Activated CD4-positive, alpha-beta memory T cell treated with anti-CD3 and anti-CD28 coated beads for 36 hours (primary cell): ENCODE measurements at regions not wholly inside any gene's neighbourhood (a gene's known extent, or its start where the extent isn't known, plus 50 kb on each side); places are given as distances from the start of the nearest gene placed in this dataset.
"Not testable (repeated sequence)": the region's sequence is repeated elsewhere in the genome, so short reads cannot be mapped to it uniquely, and the experiment has no call there.

ENCODE experiments used
- CTCF ChIA-PET: fragments of 350-600 bp; sonication (Branson Sonifier 250); formaldehyde crosslinking; loops from one replicate; lab custom pipeline; 2021; ENCODE audit warnings: antibody characterized with exemption, inconsistent platforms; lab: Charles Lee
- POLR2A ChIA-PET: fragments of 350-600 bp; sonication (Branson Sonifier 250); formaldehyde crosslinking; loops from one replicate; lab custom pipeline; 2021; ENCODE audit warnings: antibody characterized with exemption; lab: Charles Lee
- DNase-seq: peaks from one replicate; pipeline ENCODE4 v3.0.0-alpha.2; 2020
- H3K27ac Mint-ChIP-seq: one replicate; pipeline ENCODE4 v1.8.0; 2021; ENCODE audit warnings: mixed read lengths
- H3K27me3 Mint-ChIP-seq: one replicate; pipeline ENCODE4 v1.8.0; 2021; ENCODE audit warnings: mixed read lengths
- H3K36me3 Mint-ChIP-seq: one replicate; pipeline ENCODE4 v1.8.0; 2021; ENCODE audit warnings: mixed read lengths
- H3K4me1 Mint-ChIP-seq: one replicate; pipeline ENCODE4 v1.8.0; 2021; ENCODE audit warnings: low read depth, mixed read lengths
- H3K4me3 Mint-ChIP-seq: one replicate; pipeline ENCODE4 v1.8.0; 2021; ENCODE audit warnings: mild to moderate bottlenecking, mixed read lengths
- H3K9me3 Mint-ChIP-seq: one replicate; pipeline ENCODE4 v1.8.0; 2021; ENCODE audit warnings: mixed read lengths
- intact Hi-C: fragments of 100-400 bp; cut with micrococcal nuclease; formaldehyde crosslinking; loops from one replicate; pipeline ENCODE4 v1.15.1; 2023

DNA sequence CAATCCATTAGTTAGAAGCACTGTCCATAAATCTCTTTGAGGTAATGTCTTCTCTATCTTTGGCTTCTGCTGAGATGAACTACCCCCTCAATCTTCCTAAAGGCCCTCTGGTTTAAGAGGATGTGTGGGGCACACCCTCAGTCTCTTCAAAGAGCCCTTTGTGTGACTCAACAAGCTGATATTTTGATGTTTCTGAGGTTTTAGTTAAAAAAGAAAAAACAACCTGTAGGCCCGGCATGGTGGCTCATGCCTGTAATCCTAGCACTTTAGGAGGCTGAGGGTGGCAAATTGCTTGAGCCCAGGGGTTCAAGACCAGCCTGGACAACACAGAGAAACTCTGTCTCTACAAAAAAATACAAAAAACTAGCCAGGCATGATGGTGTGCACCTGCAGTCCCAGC, 593.5 kb downstream of the TMEM182 start:
- no peak for DNase-seq
- POLR2A ChIA-PET, result no interaction called here
- H3K9me3 Mint-ChIP-seq, result peaks cover 11% of the 10 kb centered on the region
- H3K4me1 Mint-ChIP-seq, result no peaks in the 10 kb centered on the region
- CTCF ChIA-PET, result no interaction called here
- no peaks in the 10 kb centered on the region for H3K27me3 Mint-ChIP-seq
- intact Hi-C loops, result no loop called here
- H3K27ac Mint-ChIP-seq, result no peak overlapping the region
- no peak overlapping the region for H3K4me3 Mint-ChIP-seq
- no peaks in the 10 kb centered on the region for H3K36me3 Mint-ChIP-seq

DNA sequence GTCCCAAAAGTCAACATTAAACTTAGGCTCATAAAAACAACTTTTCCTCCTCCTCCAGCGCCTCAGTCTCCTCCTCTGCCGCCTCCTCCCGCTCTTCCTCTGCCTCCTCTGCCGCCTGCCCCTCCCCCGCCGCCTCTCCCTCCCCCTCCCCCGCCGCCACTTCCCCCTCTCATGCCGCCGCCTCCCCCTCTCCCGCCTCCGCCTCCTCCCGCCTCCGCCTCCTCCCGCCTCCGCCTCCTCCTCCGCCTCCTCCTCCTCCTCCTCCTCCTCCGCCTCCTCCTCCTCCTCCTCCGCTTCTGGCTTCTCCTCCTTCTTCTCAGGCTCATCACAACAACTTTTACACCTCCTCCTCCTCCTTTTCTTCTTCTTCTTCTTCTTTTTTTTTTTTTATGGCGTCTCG, 599.9 kb downstream of the TMEM182 start:
- intact Hi-C loops, result no loop called here
- Mint-ChIP-seq H3K27ac (no peak overlapping the region), H3K36me3 (no peaks in the 10 kb centered on the region), H3K9me3 (peaks cover 8% of the 10 kb centered on the region), H3K4me3 (no peak overlapping the region), H3K4me1 (no peaks in the 10 kb centered on the region), H3K27me3 (no peaks in the 10 kb centered on the region)
- no peak for DNase-seq
- POLR2A ChIA-PET, result no interaction called here
- CTCF ChIA-PET, result no interaction called here

DNA sequence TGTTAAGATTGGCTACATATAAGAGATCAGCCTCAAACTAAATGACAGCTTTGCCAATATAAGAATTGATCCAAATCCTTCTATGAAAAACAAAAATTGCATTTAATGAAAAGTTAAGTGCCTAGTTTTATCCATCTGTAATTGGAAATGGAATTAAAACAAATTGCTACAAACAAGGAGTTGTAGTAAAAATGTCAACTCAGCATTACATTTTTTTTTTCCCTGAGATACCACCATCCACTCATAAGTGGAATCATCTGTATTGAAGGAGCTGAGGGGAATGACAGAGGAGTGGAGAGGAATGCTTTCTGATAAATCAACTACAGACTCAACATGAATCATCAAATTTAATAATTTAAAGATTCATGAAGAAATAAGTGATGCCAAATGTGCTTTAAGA, 601.8 kb downstream of the TMEM182 start:
- H3K27ac Mint-ChIP-seq, result no peak overlapping the region
- H3K36me3 Mint-ChIP-seq, result no peaks in the 10 kb centered on the region
- intact Hi-C loops, result no loop called here
- CTCF ChIA-PET, result no interaction called here
- no peaks in the 10 kb centered on the region for H3K27me3 Mint-ChIP-seq
- POLR2A ChIA-PET, result no interaction called here
- H3K4me1 Mint-ChIP-seq, result no peaks in the 10 kb centered on the region
- peaks cover 8% of the 10 kb centered on the region for H3K9me3 Mint-ChIP-seq
- DNase-seq, result no peak
- H3K4me3 Mint-ChIP-seq, result no peak overlapping the region

DNA sequence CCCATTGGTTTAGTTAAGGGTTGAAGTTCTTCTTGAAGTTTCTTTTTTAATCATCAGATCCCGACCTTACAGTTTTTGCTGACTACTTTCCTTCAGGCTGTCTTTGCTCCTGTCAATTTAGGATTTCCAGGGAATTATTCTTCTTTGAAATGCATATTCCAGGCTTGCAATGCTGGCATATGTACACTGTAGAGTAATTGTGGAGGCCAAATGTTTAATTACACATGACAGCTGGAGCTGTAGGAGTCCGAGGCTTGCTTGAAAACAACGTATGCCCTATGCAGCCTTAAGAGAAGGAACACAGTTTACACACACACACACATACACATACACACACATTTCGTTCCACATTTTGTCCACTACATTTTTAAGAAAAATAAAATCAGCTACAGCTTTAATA, 602.3 kb downstream of the TMEM182 start:
- intact Hi-C loops, result no loop called here
- peaks cover 11% of the 10 kb centered on the region for H3K9me3 Mint-ChIP-seq
- no peak overlapping the region for H3K4me3 Mint-ChIP-seq
- no peaks in the 10 kb centered on the region for H3K27me3 Mint-ChIP-seq
- CTCF ChIA-PET, result no interaction called here
- DNase-seq, result no peak
- no peaks in the 10 kb centered on the region for H3K4me1 Mint-ChIP-seq
- no peaks in the 10 kb centered on the region for H3K36me3 Mint-ChIP-seq
- no peak overlapping the region for H3K27ac Mint-ChIP-seq
- POLR2A ChIA-PET, result no interaction called here

DNA sequence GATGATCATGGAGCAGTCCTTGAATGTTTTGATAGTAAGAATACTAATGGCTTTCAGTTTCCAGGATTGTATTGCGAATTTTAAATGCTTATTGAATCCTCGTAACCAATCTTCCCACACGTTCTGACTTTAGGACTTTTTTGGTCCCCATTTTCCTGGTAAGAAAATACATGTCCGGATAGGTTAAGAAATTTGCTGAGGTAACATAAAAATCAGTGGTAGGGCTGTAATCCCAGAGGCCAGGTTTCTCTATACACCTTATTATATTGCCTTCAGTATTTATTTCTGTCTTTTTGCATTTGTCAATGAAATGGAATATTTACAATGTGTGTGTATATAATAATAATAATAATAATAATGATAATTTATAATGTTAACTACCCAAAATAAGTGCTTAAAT, 603.2 kb downstream of the TMEM182 start:
- H3K4me3 Mint-ChIP-seq, result no peak overlapping the region
- no peaks in the 10 kb centered on the region for H3K4me1 Mint-ChIP-seq
- intact Hi-C loops, result no loop called here
- ChIA-PET POLR2A (no interaction called here), CTCF (no interaction called here)
- no peaks in the 10 kb centered on the region for H3K27me3 Mint-ChIP-seq
- no peaks in the 10 kb centered on the region for H3K36me3 Mint-ChIP-seq
- H3K27ac Mint-ChIP-seq, result no peak overlapping the region
- peaks cover 11% of the 10 kb centered on the region for H3K9me3 Mint-ChIP-seq
- no peak for DNase-seq

DNA sequence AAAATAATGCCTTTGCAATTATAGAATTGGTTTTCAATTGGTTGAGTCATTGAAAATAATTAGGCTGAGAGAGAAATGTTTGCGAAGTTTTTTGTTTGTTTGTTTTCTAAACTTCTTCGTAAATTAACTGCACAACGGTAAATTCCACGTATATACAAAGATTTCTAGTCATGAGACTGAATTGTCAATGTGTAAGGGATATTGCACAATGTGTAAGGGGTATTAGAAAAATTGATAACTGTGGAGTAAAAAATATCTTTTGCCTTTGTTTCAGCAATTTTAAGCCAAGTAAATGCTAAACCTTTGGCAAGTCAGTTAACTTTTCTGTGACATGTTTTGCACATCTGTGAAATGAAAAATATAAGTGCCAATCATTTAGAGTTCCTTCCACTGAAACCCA, 606.0 kb downstream of the TMEM182 start:
- ChIA-PET CTCF (no interaction called here), POLR2A (no interaction called here)
- no peak overlapping the region for H3K27ac Mint-ChIP-seq
- no peak overlapping the region for H3K4me3 Mint-ChIP-seq
- H3K36me3 Mint-ChIP-seq, result no peaks in the 10 kb centered on the region
- intact Hi-C loops, result no loop called here
- H3K27me3 Mint-ChIP-seq, result no peaks in the 10 kb centered on the region
- H3K9me3 Mint-ChIP-seq, result peaks cover 5% of the 10 kb centered on the region
- H3K4me1 Mint-ChIP-seq, result no peaks in the 10 kb centered on the region
- no peak for DNase-seq

DNA sequence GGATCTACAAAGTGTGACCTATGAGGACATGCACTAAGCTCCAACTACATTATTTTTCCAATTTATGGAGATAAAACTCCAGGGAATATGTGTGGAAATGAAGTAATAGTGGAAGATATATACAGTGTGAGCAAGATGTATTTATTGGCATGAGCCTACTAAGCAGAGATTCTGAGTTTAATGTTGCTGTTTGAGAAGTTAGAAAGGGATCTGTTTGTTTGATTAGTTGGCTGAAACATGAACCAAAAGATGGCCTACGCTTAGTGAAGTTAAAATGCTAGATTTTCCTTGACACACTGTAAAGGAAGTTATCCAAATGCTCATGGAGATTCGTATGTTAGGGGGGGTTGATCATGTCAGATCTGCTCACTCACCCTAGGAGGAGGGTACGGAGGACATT, 621.7 kb downstream of the TMEM182 start:
- peaks cover 16% of the 10 kb centered on the region for H3K9me3 Mint-ChIP-seq
- ChIA-PET CTCF (no interaction called here), POLR2A (no interaction called here)
- no peak for DNase-seq
- no peak overlapping the region for H3K4me3 Mint-ChIP-seq
- no peak overlapping the region for H3K27ac Mint-ChIP-seq
- H3K27me3 Mint-ChIP-seq, result no peaks in the 10 kb centered on the region
- H3K36me3 Mint-ChIP-seq, result no peaks in the 10 kb centered on the region
- intact Hi-C loops, result no loop called here
- no peaks in the 10 kb centered on the region for H3K4me1 Mint-ChIP-seq

DNA sequence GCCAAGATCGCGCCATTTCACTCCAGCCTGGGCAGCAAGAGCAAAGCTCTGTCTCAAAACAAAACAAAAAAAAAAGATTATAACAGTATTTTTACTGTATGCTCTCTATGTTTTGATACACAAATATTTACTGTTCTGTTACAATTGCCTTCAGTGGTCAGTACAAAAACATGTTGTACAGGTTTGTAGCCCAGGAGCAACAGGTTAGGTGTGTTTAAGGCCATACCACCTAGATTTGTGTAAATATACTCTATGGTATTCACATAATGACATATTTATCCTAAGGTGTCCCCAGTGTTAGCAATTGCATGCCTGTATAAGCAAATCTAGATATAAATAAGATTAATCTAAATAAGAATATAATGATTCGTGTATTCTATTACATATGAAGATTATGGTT, 625.0 kb downstream of the TMEM182 start:
- H3K36me3 Mint-ChIP-seq, result no peaks in the 10 kb centered on the region
- DNase-seq, result no peak
- H3K27ac Mint-ChIP-seq, result no peak overlapping the region
- CTCF ChIA-PET, result no interaction called here
- no peak overlapping the region for H3K4me3 Mint-ChIP-seq
- H3K9me3 Mint-ChIP-seq, result peaks cover 6% of the 10 kb centered on the region
- no peaks in the 10 kb centered on the region for H3K4me1 Mint-ChIP-seq
- no peaks in the 10 kb centered on the region for H3K27me3 Mint-ChIP-seq
- intact Hi-C loops, result no loop called here
- POLR2A ChIA-PET, result interaction anchor here (0.6 kb wide), 1 partner anchor 516 kb away, joined by 3 read pairs; no protein-coding TSS in a partner anchor

DNA sequence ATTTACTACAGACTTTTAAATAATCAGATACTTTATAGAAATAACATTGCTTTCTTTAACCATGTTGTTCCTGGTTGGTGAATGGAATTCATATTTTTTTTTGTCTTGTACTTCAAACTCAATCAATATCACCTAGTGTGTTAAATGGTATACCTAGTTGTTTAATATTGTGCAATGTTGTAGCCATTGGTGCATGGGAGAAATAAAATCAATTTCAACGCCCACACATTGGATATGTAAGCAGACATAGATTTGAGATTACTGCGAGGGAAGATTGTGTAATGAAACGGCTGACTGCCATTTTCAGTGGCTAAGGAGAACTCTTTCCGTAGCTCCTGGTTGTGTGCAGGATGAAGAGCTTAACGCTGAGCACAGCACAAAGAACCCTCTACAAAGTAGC, 626.1 kb downstream of the TMEM182 start:
- Mint-ChIP-seq H3K27ac (no peak overlapping the region), H3K4me3 (no peak overlapping the region), H3K9me3 (peaks cover 6% of the 10 kb centered on the region), H3K36me3 (no peaks in the 10 kb centered on the region), H3K27me3 (no peaks in the 10 kb centered on the region), H3K4me1 (no peaks in the 10 kb centered on the region)
- ChIA-PET CTCF (no interaction called here), POLR2A (no interaction called here)
- DNase-seq, result no peak
- intact Hi-C loops, result no loop called here

DNA sequence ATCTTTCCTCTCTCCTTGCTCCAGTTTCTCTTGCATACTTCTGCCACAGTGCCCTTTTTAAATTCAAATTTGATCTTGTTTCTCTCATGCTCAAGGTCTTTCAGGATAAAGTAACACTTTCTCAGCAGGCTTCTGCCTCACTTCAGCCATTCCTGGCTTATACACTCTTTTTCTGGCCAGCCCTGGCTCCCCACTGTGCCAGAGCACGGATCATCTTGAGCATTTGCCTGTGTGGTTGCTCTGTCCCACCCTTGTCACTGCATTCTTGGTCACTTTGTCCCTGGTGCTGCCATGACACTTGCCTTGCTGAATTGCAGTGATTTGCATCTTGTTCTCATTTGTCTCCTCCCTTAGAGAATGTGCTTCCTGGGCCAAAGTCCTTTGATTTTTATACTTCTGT, 634.3 kb downstream of the TMEM182 start:
- Mint-ChIP-seq H3K4me3 (no peak overlapping the region), H3K27me3 (no peaks in the 10 kb centered on the region), H3K4me1 (no peaks in the 10 kb centered on the region), H3K9me3 (peaks cover 3% of the 10 kb centered on the region), H3K27ac (no peak overlapping the region), H3K36me3 (no peaks in the 10 kb centered on the region)
- intact Hi-C loops, result no loop called here
- DNase-seq, result no peak
- POLR2A ChIA-PET, result no interaction called here
- CTCF ChIA-PET, result no interaction called here

DNA sequence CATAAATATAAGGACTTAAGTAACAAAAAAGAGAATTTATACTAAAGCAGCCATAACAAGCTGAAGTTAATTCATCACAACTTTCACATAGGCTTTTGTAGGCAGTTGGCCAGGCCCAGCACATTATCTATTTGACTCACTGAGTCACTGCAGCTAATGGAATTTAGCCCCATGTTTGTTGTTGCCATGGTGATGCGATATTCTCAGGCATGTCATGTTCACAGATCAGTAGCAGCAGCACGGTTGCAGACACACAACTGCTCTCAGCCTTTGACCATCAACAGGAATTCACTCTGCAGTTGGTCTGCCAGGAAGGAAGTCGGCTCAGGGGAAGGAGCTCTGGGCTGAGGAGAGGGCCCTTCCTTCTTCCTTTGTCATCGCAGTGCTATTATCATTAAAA, 639.8 kb downstream of the TMEM182 start:
- ChIA-PET POLR2A (no interaction called here), CTCF (no interaction called here)
- intact Hi-C loops, result no loop called here
- DNase-seq, result no peak
- H3K9me3 Mint-ChIP-seq, result peaks cover 7% of the 10 kb centered on the region
- H3K27ac Mint-ChIP-seq, result no peak overlapping the region
- H3K4me3 Mint-ChIP-seq, result no peak overlapping the region
- no peaks in the 10 kb centered on the region for H3K36me3 Mint-ChIP-seq
- H3K4me1 Mint-ChIP-seq, result no peaks in the 10 kb centered on the region
- H3K27me3 Mint-ChIP-seq, result no peaks in the 10 kb centered on the region

DNA sequence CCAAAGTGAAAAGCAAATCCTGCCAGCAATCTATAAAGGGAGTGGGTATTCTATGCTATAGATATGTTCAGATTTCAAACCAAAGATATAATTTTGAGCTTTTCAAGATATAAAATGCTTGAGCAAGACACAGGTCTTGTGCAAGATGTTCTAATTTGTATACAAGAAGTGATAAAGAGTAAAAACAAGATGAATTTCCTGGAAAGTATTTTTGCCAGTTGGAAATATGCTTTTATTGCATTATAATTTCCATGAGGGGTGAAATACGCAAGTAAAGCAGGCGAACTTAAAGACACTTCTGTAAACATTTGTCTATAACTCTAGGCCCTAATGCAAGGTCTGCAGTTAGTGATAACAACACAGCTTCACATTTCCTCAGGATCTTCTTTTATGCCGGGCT, 640.5 kb downstream of the TMEM182 start:
- Mint-ChIP-seq H3K4me1 (no peaks in the 10 kb centered on the region), H3K27ac (no peak overlapping the region), H3K36me3 (no peaks in the 10 kb centered on the region), H3K4me3 (no peak overlapping the region), H3K9me3 (peaks cover 7% of the 10 kb centered on the region), H3K27me3 (no peaks in the 10 kb centered on the region)
- POLR2A ChIA-PET, result no interaction called here
- intact Hi-C loops, result no loop called here
- DNase-seq, result no peak
- CTCF ChIA-PET, result no interaction called here

DNA sequence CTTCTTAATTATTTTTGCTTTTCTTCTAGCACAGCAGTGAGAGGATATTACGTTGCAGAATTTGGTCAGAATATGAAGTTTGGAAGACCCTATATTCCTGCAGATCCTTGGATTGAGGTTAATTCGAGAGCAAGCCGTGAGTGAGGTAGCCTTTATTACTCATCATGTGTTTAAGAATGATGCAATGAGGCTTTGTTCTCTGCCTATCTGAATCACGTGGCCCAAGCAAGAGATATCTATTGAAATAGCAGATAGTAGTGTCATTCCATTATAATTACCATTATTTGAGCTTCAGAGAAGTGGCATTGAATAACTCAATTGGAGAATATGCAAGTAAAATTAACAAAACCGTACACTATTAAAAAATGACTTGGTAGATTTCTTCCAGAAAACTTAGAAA, 641.1 kb downstream of the TMEM182 start:
- no peak overlapping the region for H3K4me3 Mint-ChIP-seq
- DNase-seq, result no peak
- ChIA-PET CTCF (no interaction called here), POLR2A (no interaction called here)
- H3K27ac Mint-ChIP-seq, result no peak overlapping the region
- peaks cover 7% of the 10 kb centered on the region for H3K9me3 Mint-ChIP-seq
- no peaks in the 10 kb centered on the region for H3K36me3 Mint-ChIP-seq
- no peaks in the 10 kb centered on the region for H3K27me3 Mint-ChIP-seq
- no peaks in the 10 kb centered on the region for H3K4me1 Mint-ChIP-seq
- intact Hi-C loops, result no loop called here

DNA sequence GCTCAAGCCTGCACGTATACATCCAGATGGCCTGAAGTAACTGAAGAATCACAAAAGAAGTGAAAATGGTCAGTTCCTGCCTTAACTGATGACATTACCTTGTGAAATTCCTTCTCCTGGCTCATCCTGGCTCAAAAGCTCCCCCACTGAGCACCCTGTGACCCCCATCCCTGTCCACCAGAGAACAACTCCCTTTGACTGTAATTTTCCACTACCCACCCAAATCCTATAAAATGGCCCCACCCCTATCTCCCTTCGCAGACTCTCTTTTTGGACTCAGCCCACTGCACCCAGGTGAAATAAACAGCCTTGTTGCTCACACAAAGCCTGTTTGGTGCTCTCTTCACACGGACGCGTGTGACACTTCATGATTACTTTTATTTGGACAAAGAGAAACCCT, 641.6 kb downstream of the TMEM182 start:
- H3K4me1 Mint-ChIP-seq, intact Hi-C loops, H3K36me3 Mint-ChIP-seq, H3K9me3 Mint-ChIP-seq, CTCF ChIA-PET, DNase-seq, POLR2A ChIA-PET, H3K27ac Mint-ChIP-seq, H3K4me3 Mint-ChIP-seq, H3K27me3 Mint-ChIP-seq: not testable (repeated sequence)
